Ascending aorta (tissue), 2 donors: ENCODE measurements at regions not wholly inside any gene's neighbourhood (a gene's known extent, or its start where the extent isn't known, plus 50 kb on each side); places are given as distances from the start of the nearest gene placed in this dataset.

Source experiments
- DNase-seq, 2 donors: peaks; one replicate each; pipeline ENCODE4 v3.0.0-alpha.2; 2019; ENCODE audit warnings: low spot score in 2 of 2
- H3K27ac ChIP-seq, 2 donors: fragments of 200-600 bp; sonication (generic); one replicate each; pipeline ENCODE4 v1.5.1; 2016 to 2017; ENCODE audit warnings: mild to moderate bottlenecking in 1 of 2
- H3K27me3 ChIP-seq: fragments of 200-600 bp; sonication (generic); one replicate; pipeline ENCODE4 v1.5.1; 2017
- H3K36me3 ChIP-seq, 2 donors: fragments of 200-600 bp; sonication (generic); one replicate each; pipeline ENCODE4 v1.5.1; 2016
- H3K4me1 ChIP-seq, 2 donors: fragments of 200-600 bp; sonication (generic); one replicate each; pipeline ENCODE4 v1.5.1; 2016 to 2017; ENCODE audit warnings: mild to moderate bottlenecking in 1 of 2
- H3K4me3 ChIP-seq, 2 donors: fragments of 200-600 bp; sonication (generic); one replicate each; pipeline ENCODE4 v1.5.1; 2016 to 2017; ENCODE audit warnings: mild to moderate bottlenecking in 1 of 2
- H3K9me3 ChIP-seq, 2 donors: fragments of 200-600 bp; sonication (generic); one replicate each; pipeline ENCODE4 v1.5.1; 2016
- CTCF ChIP-seq, 3 experiments: fragments of 200-600 bp in 2 of 3; fragments of 450-650 bp in 1 of 3; sonication (generic) in 2 of 3; IDR thresholded peaks; one replicate each; pipeline ENCODE4 v1.5.1; 2016 to 2019; ENCODE audit warnings: antibody characterized with exemption in 3 of 3, mild to moderate bottlenecking in 1 of 3, moderate library complexity in 1 of 3
- intact Hi-C: fragments of 100-400 bp; cut with DNase I; formaldehyde crosslinking; loops from one replicate; pipeline ENCODE4 v1.15.1; 2023

- no peaks in the 10 kb centered on the region for H3K27me3 ChIP-seq
- no peaks in the 10 kb centered on the region for H3K4me1 ChIP-seq
- H3K27ac ChIP-seq, result no peak overlapping the region
- peaks cover 0 to 4% of the 10 kb centered on the region in 2 donors for H3K9me3 ChIP-seq
- intact Hi-C loops, result no loop called here
- H3K4me3 ChIP-seq, result no peak overlapping the region
- H3K36me3 ChIP-seq, result no peaks in the 10 kb centered on the region
- DNase-seq, result no peak
- TF ChIP-seq CTCF (IDR thresholded peaks at IDR 0.05), result no peak
Observed at GRCh38 chr1:4095433-4095971, 195.4 kb upstream of the C1orf174 start.

- TF ChIP-seq CTCF (IDR thresholded peaks at IDR 0.05), result no peak
- Histone ChIP-seq H3K9me3 (peaks cover 0 to 4% of the 10 kb centered on the region in 2 donors), H3K27me3 (no peaks in the 10 kb centered on the region), H3K4me1 (no peaks in the 10 kb centered on the region), H3K4me3 (no peak overlapping the region), H3K27ac (no peak overlapping the region), H3K36me3 (no peaks in the 10 kb centered on the region)
- intact Hi-C loops, result no loop called here
- no peak for DNase-seq
Observed at GRCh38 chr1:4101459-4102161, 201.5 kb upstream of the C1orf174 start.

- Histone ChIP-seq H3K27me3 (no peaks in the 10 kb centered on the region), H3K27ac (no peak overlapping the region), H3K9me3 (no peaks in the 10 kb centered on the region), H3K36me3 (no peaks in the 10 kb centered on the region), H3K4me1 (no peaks in the 10 kb centered on the region), H3K4me3 (no peak overlapping the region)
- intact Hi-C loops, result no loop called here
- DNase-seq, result no peak
- no peak for TF ChIP-seq CTCF (IDR thresholded peaks at IDR 0.05)
Observed at GRCh38 chr1:4105300-4105880, 205.3 kb upstream of the C1orf174 start.

- H3K27me3 ChIP-seq, result no peaks in the 10 kb centered on the region
Observed at GRCh38 chr1:4106731-4107130, 206.7 kb upstream of the C1orf174 start.

GRCh38 chr1:4107291-4107690 lies 207.2 kb upstream of the C1orf174 start:
- H3K36me3 ChIP-seq, result no peaks in the 10 kb centered on the region
- intact Hi-C loops, result no loop called here
- no peak for TF ChIP-seq CTCF (IDR thresholded peaks at IDR 0.05)
- H3K4me1 ChIP-seq, result no peaks in the 10 kb centered on the region
- no peak overlapping the region for H3K4me3 ChIP-seq
- no peaks in the 10 kb centered on the region for H3K9me3 ChIP-seq
- H3K27me3 ChIP-seq, result no peaks in the 10 kb centered on the region
- H3K27ac ChIP-seq, result no peak overlapping the region
- DNase-seq, result no peak

More at GRCh38 chr1:4106731-4107130, 206.7 kb upstream of the C1orf174 start:
- no peaks in the 10 kb centered on the region for H3K4me1 ChIP-seq
- no peak for DNase-seq
- no peak for TF ChIP-seq CTCF (IDR thresholded peaks at IDR 0.05)
- intact Hi-C loops, result no loop called here
- no peak overlapping the region for H3K4me3 ChIP-seq
- H3K9me3 ChIP-seq, result no peaks in the 10 kb centered on the region
- no peak overlapping the region for H3K27ac ChIP-seq
- H3K36me3 ChIP-seq, result no peaks in the 10 kb centered on the region
